Testis (tissue), 2 donors: ENCODE measurements at regions not wholly inside any gene's neighbourhood (a gene's known extent, or its start where the extent isn't known, plus 50 kb on each side); places are given as distances from the start of the nearest gene placed in this dataset.

ENCODE experiments used
- DNase-seq: peaks from one replicate; pipeline ENCODE4 v3.0.0-alpha.2; 2019
- H3K27ac ChIP-seq, 2 donors: fragments of 200-600 bp; sonication (generic); one replicate each; pipeline ENCODE4 v1.5.1; 2019
- H3K27me3 ChIP-seq: fragments of 200-600 bp; sonication (generic); one replicate; pipeline ENCODE4 v1.5.1; 2019
- H3K36me3 ChIP-seq: fragments of 200-600 bp; sonication (generic); one replicate; pipeline ENCODE4 v1.5.1; 2017; ENCODE audit warnings: low read depth; ENCODE audit errors: missing control alignments
- H3K4me1 ChIP-seq: fragments of 200-600 bp; sonication (generic); one replicate; pipeline ENCODE4 v1.5.1; 2019
- H3K4me3 ChIP-seq, 2 donors: fragments of 200-600 bp; sonication (generic); one replicate each; pipeline ENCODE4 v1.5.1; 2017 to 2019
- H3K9me3 ChIP-seq: fragments of 200-600 bp; sonication (generic); one replicate; pipeline ENCODE4 v1.5.1; 2017
- POLR2A ChIP-seq: fragments of 450-650 bp; IDR thresholded peaks from one replicate; pipeline ENCODE4 v1.6.1; 2017; ENCODE audit warnings: antibody characterized with exemption, mild to moderate bottlenecking, moderate library complexity
- WGBS, 2 donors: methylation state at CpG; one replicate each; pipeline ENCODE4 v1.1.5; 2018; 5-methylcytosine and 5-hydroxymethylcytosine counted together
- intact Hi-C: fragments of 100-400 bp; cut with DNase I; formaldehyde crosslinking; loops from one replicate; pipeline ENCODE4 v1.15.1; 2023; ENCODE audit warnings: low total_unique reads
- TF ChIP-seq, protein P1 (sequence below), 3 experiments: fragments of 450-650 bp in 2 of 3; fragments of 200-600 bp in 1 of 3; sonication (generic) in 1 of 3; IDR thresholded peaks; one replicate each; pipeline ENCODE4 v1.5.1; 2016 to 2019; ENCODE audit warnings: antibody characterized with exemption in 3 of 3, mild to moderate bottlenecking in 2 of 3, moderate library complexity in 1 of 3

DNA sequence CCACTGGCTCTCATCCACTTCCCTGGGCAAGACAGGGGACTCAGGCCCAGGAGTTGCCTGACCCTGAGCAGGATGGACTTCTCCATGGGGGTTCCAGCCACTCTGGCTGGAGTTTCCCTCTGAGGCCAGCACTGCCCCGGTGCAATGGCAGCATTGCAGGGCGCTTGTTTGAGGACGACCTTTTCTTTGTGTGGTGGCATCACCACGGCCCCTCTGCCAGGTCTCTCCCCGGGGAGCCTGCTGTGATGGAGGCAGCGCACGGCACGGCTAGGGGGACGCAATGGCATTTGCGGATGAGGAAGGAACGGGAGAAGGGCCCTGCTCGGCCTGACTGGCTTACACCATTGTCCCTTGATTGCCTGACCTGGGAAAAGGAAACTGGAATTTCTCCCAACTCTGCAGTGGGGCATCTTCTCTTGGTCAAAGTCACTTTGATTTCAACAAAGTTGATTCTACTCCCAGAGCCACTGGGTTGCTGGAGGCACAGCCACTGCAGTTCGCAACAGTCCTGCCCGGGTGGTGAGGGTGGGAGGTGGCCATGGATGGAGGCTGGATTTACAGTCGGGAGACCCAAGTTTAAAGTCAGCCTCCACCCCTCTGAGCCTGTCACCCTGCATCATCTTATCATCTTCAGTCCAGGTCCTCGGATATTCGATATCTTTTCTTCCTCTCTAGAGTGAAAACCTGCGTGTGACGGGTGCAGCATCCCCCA is 82.9 kb upstream of the ZNF469 start:
- Histone ChIP-seq H3K27ac (no peak overlapping the region), H3K36me3 (no peaks in the 10 kb centered on the region), H3K9me3 (no peaks in the 10 kb centered on the region), H3K4me3 (no peak overlapping the region), H3K4me1 (peaks cover 45% of the 10 kb centered on the region), H3K27me3 (no peaks in the 10 kb centered on the region)
- DNase-seq = no peak
- intact Hi-C loops = no loop called here
- WGBS, 2 donors = 88 to 89% methylated on average over 5 to 19 of the region's 19 CpGs
- TF ChIP-seq POLR2A = no peak
- TF ChIP-seq, protein P1, sequence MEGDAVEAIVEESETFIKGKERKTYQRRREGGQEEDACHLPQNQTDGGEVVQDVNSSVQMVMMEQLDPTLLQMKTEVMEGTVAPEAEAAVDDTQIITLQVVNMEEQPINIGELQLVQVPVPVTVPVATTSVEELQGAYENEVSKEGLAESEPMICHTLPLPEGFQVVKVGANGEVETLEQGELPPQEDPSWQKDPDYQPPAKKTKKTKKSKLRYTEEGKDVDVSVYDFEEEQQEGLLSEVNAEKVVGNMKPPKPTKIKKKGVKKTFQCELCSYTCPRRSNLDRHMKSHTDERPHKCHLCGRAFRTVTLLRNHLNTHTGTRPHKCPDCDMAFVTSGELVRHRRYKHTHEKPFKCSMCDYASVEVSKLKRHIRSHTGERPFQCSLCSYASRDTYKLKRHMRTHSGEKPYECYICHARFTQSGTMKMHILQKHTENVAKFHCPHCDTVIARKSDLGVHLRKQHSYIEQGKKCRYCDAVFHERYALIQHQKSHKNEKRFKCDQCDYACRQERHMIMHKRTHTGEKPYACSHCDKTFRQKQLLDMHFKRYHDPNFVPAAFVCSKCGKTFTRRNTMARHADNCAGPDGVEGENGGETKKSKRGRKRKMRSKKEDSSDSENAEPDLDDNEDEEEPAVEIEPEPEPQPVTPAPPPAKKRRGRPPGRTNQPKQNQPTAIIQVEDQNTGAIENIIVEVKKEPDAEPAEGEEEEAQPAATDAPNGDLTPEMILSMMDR (IDR thresholded peaks at IDR 0.05) = no peak

- Histone ChIP-seq H3K9me3 (no peaks in the 10 kb centered on the region), H3K4me1 (peaks cover 48% of the 10 kb centered on the region), H3K27me3 (no peaks in the 10 kb centered on the region), H3K27ac (no peak overlapping the region), H3K4me3 (no peak overlapping the region), H3K36me3 (no peaks in the 10 kb centered on the region)
- WGBS, 2 donors = 88 to 95% methylated on average over 11 to 12 of the region's 12 CpGs
- TF ChIP-seq, protein P1 (IDR thresholded peaks at IDR 0.05) = no peak
- TF ChIP-seq POLR2A = no peak
- intact Hi-C loops = no loop called here
- DNase-seq = no peak
Measured at GRCh38 chr16:88300463-88300835, 82.3 kb upstream of the ZNF469 start.

DNA sequence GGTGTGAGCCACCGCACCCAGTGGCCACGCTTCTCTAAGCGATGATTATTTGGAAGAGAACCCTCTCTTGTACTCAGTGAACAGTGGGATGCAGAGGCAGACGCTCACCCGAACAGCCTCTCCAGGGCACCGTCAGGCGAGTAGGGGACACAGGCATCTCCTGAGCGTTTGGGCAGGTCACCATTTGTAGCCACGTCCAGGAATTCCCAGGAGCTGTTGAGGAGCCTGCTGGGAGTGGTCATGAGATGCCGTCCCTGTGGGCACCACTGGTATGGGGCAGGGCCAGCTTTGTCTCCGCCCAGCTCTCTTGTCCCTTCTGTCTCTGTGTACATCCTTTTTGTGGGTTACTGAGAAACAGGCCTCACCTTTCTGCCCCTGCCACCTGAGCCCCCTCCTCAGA is 81.3 kb upstream of the ZNF469 start:
- TF ChIP-seq POLR2A = no peak
- TF ChIP-seq, protein P1 (IDR thresholded peaks at IDR 0.05) = no peak
- Histone ChIP-seq H3K9me3 (no peaks in the 10 kb centered on the region), H3K4me1 (peaks cover 50% of the 10 kb centered on the region), H3K27me3 (no peaks in the 10 kb centered on the region), H3K4me3 (no peak overlapping the region), H3K27ac (no peak overlapping the region), H3K36me3 (no peaks in the 10 kb centered on the region)
- no peak for DNase-seq
- WGBS, 2 donors = 91 to 93% methylated on average over 11 of the region's 11 CpGs
- intact Hi-C loops = no loop called here

GRCh38 chr16:88301886-88302285 is 80.9 kb upstream of the ZNF469 start:
- Histone ChIP-seq H3K4me3 (no peak overlapping the region), H3K27ac (no peak overlapping the region), H3K27me3 (no peaks in the 10 kb centered on the region), H3K36me3 (no peaks in the 10 kb centered on the region), H3K4me1 (peaks cover 52% of the 10 kb centered on the region), H3K9me3 (no peaks in the 10 kb centered on the region)
- TF ChIP-seq POLR2A = no peak
- TF ChIP-seq, protein P1 (IDR thresholded peaks at IDR 0.05) = no peak
- no peak for DNase-seq
- 67 to 93% methylated on average over 8 to 12 of the region's 12 CpGs for WGBS, 2 donors
- intact Hi-C loops = no loop called here

DNA sequence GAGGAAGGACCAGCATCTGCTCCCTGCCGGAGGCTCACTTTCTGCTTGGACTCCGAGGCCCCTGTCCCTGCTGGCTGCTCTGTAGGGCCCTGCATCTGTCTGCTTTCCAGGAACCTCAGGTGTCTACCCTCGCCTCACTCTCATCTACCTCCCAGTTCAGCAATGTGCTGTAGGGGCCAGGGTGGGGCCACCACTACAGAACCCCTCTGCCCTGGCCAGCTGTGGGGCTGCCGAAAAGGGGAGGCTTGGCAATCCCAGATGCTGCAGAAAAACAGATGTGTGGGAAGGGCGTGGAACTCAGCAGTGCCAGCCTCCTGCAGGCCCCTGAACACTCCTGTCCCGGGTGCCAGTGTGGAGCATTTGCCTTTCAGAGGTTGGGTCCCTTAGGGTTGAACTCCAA is 80.1 kb upstream of the ZNF469 start:
- H3K27ac ChIP-seq = no peak overlapping the region
- TF ChIP-seq POLR2A = no peak

More for the DNA sequence above, 80.1 kb upstream of the ZNF469 start:
- Histone ChIP-seq H3K36me3 (no peaks in the 10 kb centered on the region), H3K27me3 (no peaks in the 10 kb centered on the region), H3K9me3 (no peaks in the 10 kb centered on the region), H3K4me3 (no peak overlapping the region), H3K4me1 (peaks cover 58% of the 10 kb centered on the region)
- intact Hi-C loops = no loop called here
- no peak for DNase-seq
- WGBS, 2 donors = 90 to 93% methylated on average over 3 to 6 of the region's 6 CpGs
